OCI-LY3 (cell line): ENCODE measurements at regions not wholly inside any gene's neighbourhood (a gene's known extent, or its start where the extent isn't known, plus 50 kb on each side); places are given as distances from the start of the nearest gene placed in this dataset.

Experiments
- CTCF ChIP-seq: fragments of 200-600, 300-600 bp; sonication (generic); IDR thresholded peaks from 2 replicates; pipeline ENCODE4 v1.5.1; 2014; ENCODE audit warnings: antibody characterized with exemption, low read length, low read depth
- EZH2phosphoT487 ChIP-seq: fragments of 200-600 bp; shearing (Covaris generic); IDR thresholded peaks from 2 replicates; pipeline ENCODE4 v1.6.1; 2018; ENCODE audit warnings: antibody characterized with exemption, mixed run types, low read depth

GRCh38 chr5:25448646-25449045 lies 803.9 kb upstream of the CDH10 start:
- no peak for TF ChIP-seq CTCF
- no peak for TF ChIP-seq EZH2phosphoT487
